Peyer's patch (tissue), 4 donors: ENCODE measurements at regions not wholly inside any gene's neighbourhood (a gene's known extent, or its start where the extent isn't known, plus 50 kb on each side); places are given as distances from the start of the nearest gene placed in this dataset.

Source experiments
- POLR2A ChIP-seq, 2 donors: fragments of 450-650 bp; IDR thresholded peaks; one replicate each; pipeline ENCODE4 v1.5.1; 2017; ENCODE audit warnings: antibody characterized with exemption in 2 of 2, mild to moderate bottlenecking in 2 of 2, moderate library complexity in 2 of 2
- TF ChIP-seq, protein P1 (sequence below), 6 experiments: fragments of 450-650 bp in 4 of 6; fragments of 200-600 bp in 2 of 6; sonication (generic) in 1 of 6; IDR thresholded peaks; one replicate each; pipeline ENCODE4 v1.5.1; 2017 to 2019; ENCODE audit warnings: antibody characterized with exemption in 6 of 6, mild to moderate bottlenecking in 3 of 6, moderate library complexity in 1 of 6

- TF ChIP-seq, protein P1, sequence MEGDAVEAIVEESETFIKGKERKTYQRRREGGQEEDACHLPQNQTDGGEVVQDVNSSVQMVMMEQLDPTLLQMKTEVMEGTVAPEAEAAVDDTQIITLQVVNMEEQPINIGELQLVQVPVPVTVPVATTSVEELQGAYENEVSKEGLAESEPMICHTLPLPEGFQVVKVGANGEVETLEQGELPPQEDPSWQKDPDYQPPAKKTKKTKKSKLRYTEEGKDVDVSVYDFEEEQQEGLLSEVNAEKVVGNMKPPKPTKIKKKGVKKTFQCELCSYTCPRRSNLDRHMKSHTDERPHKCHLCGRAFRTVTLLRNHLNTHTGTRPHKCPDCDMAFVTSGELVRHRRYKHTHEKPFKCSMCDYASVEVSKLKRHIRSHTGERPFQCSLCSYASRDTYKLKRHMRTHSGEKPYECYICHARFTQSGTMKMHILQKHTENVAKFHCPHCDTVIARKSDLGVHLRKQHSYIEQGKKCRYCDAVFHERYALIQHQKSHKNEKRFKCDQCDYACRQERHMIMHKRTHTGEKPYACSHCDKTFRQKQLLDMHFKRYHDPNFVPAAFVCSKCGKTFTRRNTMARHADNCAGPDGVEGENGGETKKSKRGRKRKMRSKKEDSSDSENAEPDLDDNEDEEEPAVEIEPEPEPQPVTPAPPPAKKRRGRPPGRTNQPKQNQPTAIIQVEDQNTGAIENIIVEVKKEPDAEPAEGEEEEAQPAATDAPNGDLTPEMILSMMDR (IDR thresholded peaks at IDR 0.05): no peak
- no peak for TF ChIP-seq POLR2A (IDR thresholded peaks at IDR 0.05)
These were observed 257.6 kb downstream of the HDGFL1 start for GRCh38 chr6:22826961-22827360.
